Tongue (tissue), 1 donor: ENCODE measurements at regions not wholly inside any gene's neighbourhood (a gene's known extent, or its start where the extent isn't known, plus 50 kb on each side); places are given as distances from the start of the nearest gene placed in this dataset.

Experiments used
- DNase-seq: peaks from one replicate; pipeline ENCODE4 v3.0.0-alpha.2; 2015

GRCh38 chr3:31225923-31226322 is 306.8 kb upstream of the STT3B start:
- no peak for DNase-seq

DNA sequence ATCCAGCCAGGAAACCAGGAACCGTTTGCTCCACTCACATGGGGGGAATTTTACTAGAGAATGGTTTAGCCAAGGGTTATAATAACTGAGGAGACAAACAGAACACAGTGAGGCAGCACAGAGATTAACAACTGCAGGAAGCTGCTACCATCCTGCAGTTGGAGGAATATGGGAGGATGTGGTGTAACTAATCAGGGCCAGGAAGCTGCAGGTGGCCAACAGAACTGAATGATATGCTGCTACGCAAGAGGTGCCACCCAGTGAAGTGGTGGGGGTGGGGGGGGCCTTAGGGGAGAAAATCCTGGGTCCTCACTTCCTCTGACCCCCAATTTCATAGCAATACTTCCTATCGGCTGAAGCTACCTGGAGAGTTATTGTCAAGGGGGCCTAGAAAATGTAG is 306.4 kb upstream of the STT3B start:
- DNase-seq = no peak

DNA sequence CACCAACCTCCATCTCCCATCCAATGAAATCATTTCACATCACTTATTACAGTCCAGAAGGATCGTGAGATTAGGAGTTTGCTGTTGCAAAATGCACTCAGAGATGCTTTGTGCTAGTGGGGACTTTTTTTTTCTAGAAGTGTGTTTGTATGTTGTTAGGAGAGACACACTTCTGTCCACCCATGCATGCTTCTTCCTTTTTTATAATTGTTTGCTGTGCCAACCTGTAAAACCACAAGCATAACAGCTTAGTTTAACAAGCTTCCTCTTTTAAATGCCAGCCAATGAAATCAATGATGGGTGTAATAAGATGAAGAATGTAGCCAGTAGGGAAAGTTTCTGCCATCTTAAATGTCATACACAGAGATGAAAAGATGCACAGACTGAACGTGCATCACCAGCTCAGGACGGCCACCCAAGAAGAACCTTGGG is 305.6 kb upstream of the STT3B start:
- DNase-seq = no peak

- no peak for DNase-seq
These were observed 302.1 kb upstream of the STT3B start for GRCh38 chr3:31230425-31231223.

DNA sequence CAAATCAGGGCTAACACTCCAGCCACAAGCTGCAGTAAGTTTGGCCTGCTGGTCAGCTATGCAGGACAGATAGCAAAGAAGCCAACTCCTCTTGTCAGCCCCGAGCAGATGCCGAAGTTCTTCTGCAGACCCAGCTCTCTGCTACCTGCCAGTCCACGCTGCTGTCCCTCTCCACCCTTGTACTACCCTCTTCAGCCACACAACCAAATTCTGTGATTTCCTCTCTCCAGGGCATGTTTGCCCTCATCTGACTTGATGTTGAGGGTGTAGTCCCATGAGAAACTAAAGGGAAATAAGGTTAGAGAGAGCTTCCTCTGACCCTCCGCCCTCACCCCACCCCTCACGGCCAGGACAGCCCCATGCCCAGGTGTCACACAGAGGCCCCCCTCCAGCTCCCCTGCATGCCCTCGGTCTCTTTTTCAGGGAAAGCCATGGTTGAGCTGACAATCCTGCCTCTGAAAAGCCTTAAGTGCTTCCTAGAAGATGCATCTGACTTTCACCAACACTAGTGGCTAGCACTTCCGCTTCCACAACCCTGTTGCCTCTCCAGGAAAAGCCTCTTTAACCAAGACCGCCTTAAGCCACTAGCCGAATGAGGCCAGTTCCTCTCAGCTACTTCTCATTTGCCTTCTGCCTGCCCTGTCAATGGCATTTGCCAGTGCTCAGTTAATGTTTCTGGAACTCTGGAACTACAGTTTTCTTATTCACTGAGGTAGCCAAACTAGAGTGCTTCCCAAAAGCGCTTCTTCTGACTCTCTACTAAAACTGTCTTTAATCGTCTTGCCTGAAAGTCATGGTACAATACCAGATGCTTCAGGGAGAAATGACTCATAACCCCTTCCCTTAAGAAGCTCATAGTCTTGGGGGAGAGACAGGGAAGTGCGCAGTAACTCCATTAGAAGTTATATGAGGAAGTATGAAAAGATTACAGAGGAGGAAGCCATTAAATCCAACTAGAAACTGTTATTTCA is 300.4 kb upstream of the STT3B start:
- no peak for DNase-seq

DNA sequence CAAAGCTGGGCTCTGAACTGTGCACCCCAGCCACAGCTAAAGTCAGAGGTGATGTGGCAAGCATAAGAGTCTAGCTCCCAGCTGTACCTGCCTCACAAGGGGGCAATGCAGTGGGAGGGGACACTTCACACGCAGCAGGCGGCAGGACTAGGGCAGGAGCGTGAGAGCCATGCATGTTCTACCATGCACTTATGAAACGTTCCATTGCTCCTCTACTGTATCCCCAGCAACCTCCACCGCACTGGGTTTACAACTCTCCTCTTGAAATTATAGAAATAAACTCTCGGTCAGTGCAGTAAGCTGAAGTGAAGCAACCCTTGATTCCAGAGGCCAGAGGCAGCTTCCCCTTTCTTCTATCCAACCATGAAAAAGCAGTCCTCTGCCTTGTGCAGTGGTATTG is 298.6 kb upstream of the STT3B start:
- DNase-seq = no peak

DNA sequence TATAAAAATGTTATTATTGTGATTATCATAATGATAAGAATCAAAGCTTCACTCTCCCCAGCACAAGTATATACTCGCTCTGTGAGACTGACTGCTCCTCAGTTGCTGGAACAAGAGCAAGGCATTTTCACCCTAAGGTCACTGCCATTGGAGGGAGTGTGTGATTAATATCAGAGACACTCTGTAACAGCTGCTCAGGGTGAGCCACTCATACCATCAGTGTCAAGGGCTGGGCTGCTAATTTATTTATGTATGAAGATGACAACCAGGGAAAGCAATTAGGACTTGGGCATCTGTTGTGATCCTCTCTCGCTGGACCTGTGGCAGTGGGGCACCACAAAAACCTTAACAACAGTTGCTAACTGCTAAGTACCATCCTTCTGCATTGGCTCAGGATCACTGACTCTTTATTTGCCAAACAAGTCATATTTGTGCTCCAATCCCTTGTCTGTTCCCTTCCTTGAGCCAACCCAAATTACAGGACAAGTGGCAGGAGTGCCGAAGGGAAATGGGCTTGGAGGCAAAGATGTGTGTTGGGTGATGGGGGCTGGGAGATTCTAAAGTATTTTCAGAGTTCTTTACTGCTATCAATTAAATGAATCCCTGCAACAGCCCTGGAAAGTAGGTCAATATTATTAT is 297.5 kb upstream of the STT3B start:
- peak; percentile 76 for DNase-seq

DNA sequence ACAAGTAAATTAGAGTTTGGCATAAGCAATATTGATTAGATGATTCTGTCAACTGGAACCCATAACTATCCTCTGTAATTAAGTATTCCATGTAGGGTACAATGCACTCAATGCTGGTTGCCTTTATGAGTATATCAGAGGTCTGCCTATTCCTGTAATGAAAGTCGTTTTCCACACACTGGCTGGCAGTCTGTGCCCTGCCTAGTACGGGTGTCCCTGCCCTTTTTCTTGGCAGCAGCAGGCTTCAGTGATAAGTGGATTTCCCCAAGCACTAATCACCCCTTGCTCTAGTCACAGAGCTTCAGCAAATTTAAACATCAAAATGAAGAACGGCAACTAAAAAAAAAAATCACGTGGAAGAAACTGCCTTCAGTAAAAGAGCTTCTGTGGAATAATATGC is 294.8 kb upstream of the STT3B start:
- no peak for DNase-seq

GRCh38 chr3:31240013-31240412 is 292.7 kb upstream of the STT3B start:
- DNase-seq = no peak

DNA sequence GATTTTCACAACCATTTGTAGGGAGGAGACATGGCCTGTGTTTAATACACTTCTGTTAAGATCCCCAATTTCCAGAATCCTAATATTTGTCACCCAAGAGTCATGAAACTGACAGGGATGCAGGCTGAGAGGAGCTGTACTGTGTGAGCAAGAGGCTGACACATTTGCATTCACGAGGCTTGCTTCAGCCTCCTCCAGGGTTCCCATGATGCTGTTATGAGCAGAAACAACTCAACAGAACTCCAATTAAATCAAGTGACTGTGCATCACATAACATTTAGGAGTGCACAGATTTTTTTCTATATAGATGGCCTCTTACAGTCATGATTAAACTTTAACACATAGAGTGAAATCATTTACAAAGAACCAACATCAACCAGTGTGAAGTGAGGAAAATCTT is 292.3 kb upstream of the STT3B start:
- DNase-seq = no peak

DNA sequence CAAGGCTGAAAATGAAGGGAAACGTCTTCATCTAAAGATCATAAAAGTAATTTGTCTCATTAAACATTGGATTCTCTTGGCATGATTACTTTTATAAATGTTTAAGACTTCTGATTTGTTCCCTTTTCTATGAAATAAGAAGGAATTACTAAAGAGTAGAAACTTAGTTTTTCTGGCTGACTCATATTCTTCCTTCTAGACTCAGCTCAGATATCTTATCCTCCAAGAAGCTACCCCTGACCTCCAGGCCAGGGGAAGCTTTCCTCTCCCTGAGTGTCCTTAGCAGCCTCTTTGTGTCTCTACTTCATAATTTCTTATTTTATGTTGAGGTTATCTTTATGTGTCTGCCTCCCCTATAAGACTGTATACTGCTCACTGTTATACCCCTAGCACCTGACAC is 291.9 kb upstream of the STT3B start:
- no peak for DNase-seq

DNA sequence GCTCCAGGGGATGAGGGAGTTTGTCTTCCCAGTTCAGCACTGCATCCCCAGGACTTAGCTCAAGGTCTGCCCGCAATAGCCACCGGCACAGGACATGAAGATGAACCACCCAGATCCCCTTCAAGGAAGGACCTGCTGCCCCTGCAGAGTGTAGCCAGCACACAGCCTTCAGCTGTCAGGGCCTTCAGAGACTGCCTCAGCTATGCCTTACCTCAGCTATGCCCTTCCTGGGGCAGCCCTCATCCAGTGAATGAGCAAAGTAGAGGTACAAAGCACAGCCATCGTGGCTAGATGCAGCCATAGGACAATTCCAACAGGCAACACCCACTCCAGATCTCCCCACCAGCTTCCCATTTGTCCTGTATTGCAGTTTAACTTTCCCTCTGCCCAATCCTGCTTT is 291.2 kb upstream of the STT3B start:
- no peak for DNase-seq

- no peak for DNase-seq
These were observed 290.4 kb upstream of the STT3B start for GRCh38 chr3:31242026-31242960.

DNA sequence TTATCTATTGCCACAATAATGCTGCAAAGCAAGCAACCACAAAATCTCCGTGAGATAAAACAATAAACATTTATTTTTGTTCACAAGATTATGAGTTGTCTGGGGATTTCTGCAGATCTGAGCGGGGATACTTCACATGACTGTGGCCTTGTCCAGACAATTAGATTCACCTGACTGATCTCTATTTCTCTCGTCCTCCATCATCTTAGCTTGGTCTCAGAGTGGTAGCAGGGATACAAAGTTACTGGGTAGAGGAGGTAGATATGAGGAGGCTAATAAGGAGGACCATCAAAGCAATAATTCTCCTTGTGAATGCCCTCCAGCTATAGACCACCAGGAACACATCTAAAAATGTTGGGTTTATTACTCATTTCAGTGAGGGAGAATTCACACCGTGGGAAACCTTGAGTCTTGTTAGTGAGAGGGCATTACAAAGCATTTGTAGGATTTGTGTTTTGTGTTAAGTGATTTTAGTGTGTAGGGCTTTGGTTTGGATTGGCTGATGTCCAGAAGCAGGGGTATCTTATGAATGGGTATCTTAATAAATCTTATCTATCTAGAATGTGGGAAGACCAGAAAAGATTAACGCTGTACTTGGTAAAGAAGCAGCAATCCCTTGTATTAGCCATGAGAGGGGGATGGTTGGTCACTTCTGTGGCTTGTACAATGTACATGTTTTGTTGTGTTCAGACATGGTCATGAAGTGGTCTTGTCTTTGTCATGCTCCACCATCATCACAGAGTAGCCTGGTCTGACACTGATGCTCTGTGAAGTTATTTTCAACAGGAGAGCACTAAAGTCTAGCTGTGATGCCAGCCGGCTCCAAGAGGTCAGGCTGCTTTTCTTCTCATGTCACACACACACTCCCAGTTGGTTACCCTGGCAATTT is 287.6 kb upstream of the STT3B start:
- no peak for DNase-seq

- no peak for DNase-seq
These were observed 286.2 kb upstream of the STT3B start for GRCh38 chr3:31246293-31247062.

DNA sequence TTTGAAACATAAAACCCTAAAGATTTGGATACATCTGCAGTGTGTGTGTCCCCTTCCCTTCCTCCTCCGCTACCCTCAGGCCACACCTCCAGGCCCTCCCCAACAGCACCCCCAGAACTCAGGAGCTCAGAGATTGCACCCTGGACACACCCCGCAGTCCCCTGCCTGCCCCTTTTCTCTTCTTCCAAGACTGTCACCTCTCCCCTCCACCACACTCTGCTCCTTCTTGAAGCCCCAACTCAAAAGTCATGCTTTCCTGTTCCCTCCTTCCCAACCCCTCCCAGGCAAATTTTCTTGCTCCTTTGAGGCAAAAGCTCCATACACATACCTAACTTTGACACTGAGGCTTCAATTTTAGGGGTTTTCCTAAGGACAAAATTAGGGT is 285.7 kb upstream of the STT3B start:
- DNase-seq = no peak

DNA sequence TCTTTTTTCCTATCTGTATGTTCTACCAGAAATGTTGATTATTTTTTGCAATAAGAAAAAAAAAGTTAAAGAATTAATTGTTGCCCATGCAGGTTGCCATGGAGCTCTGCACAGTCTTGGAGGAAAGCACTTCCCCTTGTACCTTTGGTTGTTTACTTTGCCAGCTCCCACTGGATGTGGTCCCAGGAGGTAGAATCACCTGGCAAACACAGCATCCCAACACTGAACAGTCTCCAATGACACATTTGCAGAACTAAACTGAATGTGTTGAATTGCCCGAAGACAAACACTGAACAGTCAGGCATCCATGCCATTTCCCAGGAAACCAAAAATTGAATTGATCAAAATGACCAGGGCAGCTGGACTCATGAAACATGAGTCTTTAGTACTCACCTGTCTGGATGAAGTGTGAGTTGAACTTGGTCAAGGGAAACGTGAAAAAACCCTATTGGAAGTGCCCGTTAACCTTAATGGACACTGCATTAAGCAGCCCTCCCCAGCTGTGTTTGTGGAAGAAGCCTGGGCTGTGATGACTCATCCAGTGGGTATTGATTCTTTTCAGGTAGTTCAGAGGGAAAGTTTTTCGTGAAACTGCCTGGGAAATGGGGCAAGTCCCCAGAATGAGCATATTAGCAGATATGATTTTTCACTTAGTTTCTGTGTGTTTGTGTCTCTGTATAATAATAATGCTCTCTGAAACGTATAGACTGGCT is 284.7 kb upstream of the STT3B start:
- no peak for DNase-seq

DNA sequence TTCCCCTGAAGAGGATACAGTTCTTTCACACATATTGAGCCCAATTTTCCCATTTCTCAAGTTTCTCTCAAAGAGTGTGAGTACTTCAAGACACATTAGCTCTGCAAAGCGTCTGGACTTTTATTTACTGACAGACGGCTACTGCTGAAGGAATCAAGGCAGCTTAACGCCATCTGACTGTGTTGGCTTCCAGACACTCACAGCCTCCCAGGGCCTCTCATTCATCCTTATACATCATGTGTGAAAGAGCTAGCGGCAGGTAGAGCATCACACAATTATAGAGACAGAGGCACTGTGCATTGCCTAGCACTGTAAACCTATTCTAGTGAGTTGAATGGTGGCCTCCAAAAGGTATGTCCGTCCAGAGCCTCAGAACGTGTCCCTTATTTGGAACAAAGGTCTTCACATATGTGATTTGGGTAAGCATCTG is 284.1 kb upstream of the STT3B start:
- DNase-seq = no peak

DNA sequence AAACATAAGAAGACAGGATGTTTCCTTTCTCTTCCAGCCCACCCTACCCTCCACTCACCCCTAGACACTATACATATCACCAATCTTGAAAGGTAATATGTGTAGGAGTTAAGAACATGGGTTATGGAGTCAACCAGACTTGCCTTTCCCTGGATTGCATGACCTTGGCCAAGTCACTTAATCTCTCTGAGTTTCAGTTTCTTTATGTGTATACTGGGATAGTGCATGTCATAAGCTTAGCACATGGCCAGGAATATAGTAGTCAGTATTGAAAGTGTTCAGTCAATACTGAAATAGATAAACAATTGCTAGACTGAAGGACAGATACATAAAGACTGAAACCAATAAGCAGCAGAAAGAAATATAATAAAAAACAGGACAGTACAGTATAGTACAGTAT is 283.2 kb upstream of the STT3B start:
- DNase-seq = no peak
